CD4-positive, alpha-beta T cell treated with Interferon alpha-2 for 1 hour (primary cell): ENCODE measurements at regions not wholly inside any gene's neighbourhood (a gene's known extent, or its start where the extent isn't known, plus 50 kb on each side); places are given as distances from the start of the nearest gene placed in this dataset.
"Not testable (repeated sequence)": the region's sequence is repeated elsewhere in the genome, so short reads cannot be mapped to it uniquely, and the experiment has no call there.

Source experiments
- DNase-seq, 2 donors: peaks; one replicate each; pipeline ENCODE4 v3.0.0-alpha.2; 2020 to 2022

DNA sequence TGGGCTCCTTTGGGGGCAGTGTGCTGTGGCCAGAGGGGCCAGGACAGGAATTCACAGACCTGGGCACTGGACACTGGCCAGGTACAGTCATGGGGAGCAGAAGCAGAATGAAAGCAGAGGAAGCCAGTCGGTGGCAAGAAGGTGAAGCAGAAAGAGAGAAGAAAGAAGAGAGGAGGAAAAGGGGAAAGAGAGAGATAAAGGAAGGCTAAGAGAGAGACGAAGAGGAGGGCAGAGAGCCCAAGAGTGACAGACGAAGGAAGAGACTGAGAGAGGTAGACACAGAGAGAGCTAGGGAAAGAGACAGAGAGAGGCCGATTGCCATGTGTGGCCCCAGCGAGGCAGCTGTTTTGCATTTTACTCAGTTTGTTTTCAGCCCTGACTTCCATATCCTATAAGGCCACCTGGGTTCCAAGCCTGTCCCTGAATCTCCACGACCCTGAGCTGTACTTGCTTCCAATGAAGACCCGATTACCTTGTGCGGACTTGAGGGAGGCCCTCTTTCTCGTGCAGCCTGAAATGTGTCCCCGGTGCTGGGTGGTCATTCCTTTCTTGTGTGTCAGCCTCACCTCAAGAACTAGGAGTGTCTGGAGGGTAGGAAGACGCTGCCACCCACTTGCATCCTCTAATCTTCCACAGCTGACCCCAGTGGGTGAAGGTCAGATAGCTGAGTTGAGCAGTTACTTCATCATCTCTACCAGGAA, 73.9 kb downstream of the LSM3 start:
- no peak for DNase-seq

DNA sequence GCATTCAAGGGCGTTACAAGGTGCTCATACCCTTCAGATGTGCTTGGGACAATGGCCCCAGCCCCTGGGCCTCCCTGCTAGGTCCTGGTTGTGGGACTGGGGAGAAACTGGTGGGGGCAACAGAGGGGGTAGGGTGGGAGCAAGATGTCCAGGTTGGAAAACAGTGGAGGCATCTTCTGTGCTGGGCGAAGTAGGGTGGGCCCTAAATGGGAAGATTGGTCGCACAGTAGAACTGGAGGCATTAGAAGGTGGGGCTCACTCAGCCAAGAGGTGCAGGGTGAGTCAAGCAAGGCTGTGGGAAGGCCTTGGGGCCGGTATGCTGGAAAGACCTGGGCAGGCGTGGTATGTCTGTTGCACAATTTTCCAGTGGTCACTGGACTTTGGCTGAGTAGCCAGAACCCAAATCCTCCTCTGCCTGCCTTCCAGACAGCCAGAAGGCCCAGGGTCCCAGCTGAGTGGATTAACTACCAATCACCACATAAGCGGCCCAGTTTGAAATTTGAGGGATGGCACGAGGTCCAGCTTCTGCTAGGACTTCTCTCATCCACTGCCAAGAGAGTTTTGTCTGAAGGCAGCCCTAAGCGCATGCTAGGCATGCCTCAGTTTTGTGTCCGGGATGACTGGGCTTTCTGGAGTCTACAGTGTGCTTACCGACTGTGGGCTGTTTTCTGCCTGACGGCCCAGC, 74.5 kb downstream of the LSM3 start:
- no peak for DNase-seq

DNA sequence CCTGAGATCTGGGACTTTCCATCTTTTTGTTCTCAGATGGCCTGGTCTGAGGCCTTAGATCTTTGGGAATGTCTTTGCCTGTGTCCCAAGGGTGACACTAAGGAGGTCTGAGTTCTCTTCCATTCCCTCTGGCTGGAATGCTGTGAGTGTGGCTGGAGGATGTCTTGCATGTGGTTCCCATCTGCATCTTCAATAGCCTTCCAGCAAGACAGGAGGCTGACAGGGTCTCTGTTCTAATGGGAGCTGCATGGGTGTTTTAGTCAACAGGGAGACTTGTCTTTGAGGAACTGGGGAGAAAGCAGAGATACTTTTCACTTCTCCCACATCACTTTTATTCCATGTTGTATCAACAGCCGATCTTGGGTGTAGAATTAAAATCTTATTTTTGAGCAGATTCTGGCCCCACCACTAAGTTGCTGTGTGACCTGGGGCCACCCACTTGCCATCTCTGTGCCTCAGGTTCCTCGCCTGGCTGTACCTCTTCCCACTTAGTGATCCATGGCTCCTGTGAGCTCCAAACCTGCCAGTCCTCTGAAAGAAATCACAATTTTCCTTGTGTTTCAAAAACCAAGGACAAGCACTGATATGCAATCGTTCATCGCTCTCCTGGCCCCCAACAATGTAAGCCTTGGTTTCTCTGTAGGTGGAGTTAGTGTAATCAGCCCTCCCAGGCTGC, 75.2 kb downstream of the LSM3 start:
- DNase-seq, result no peak

DNA sequence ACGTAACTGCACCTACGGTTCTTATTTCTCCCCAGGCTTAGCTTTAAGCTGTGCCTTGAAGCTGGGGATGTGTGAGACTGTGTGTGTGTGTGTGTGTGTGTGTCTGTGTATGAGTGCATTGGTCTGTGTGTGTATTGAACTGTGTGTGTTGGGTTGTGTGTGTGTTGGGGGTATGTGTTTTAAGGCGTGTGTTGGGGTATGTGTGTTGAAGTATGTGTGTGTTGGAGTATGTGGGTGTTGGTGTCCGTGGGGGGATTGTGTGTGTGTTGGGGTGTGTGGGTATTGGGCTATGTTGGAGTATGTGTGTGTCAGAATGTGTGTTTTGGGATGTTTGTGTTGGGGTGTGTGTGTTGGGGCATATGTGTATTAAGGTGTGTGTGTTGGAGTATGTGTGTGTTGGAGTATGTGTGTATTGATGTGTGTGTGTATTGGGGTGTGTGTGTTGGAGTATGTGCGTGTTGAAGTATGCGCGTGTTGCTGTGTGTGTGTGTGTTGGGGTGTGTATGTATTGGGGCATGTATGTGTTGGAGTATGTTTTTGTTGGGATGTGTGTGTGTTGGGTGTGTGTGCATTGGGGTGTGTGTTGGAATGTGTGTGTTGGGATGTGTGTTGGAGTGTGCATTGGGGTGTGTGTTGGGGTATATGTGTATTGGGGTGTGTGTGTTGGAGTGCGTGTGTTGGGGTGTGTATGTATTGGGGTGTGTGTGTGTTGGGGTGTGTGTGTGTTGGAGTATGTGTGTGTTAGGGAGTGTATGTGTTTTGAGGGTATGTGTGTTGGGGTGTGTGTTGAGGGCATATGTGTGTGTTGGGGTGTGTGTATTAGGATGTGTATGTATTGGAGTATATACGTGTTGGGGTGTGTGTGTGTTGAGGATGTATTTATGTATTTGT, 76.4 kb downstream of the LSM3 start:
- no peak for DNase-seq

DNA sequence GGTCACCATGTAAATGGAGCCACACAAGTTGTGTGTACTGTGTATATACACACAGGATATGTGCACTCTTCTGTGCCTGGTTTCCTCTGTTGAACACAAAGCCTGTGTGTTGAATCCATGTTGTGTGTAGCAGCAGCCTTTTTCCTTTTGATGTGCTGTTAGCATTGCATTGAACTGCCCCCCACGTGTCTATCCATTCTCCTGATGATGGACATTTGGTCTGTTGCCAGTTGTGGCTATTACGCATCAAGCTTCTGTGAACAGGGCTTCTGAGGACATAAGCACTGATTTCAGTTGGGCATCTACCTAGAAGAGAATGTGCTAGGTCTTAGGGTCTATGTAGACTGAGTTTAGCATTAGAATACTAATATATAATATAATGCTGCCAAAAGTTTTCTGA, 77.4 kb downstream of the LSM3 start:
- no peak for DNase-seq

DNA sequence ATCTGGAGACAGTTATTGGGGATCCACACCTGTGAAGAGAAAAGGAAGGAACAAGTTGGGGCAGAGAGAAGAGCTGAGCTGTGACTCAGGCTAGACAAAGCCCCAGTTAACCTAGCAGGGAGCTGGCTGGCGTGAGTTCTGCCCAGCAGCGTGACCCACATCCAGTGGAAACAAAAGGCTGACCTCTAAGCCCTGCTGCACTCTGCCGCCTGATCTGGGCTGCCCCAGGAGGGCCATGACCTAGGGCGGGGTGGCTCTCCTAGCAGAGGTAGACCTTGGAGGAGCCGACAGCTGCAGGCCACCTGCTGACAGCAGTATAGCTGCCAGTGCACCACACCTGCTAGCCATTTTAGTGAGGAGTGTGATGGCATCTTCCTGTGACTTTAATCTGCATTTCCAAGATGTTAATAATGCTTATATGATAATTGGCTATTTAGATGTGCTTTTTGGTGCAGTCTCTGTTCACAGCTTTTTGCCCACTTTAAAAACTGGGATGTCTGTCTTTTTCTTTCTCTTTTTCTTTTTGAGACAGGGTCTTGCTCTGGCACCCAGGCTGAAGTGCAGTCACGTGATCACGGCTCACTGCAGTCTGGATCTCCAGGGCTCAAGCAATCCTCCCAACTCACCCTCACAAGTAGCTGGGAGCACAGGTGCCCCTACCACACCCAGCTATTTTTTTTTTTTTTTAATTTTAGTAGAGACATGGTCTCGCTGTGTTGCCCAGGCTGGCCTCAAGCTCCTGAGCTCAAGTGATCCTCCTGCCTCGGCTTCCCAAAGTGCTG, 78.1 kb downstream of the LSM3 start:
- no peak for DNase-seq

DNA sequence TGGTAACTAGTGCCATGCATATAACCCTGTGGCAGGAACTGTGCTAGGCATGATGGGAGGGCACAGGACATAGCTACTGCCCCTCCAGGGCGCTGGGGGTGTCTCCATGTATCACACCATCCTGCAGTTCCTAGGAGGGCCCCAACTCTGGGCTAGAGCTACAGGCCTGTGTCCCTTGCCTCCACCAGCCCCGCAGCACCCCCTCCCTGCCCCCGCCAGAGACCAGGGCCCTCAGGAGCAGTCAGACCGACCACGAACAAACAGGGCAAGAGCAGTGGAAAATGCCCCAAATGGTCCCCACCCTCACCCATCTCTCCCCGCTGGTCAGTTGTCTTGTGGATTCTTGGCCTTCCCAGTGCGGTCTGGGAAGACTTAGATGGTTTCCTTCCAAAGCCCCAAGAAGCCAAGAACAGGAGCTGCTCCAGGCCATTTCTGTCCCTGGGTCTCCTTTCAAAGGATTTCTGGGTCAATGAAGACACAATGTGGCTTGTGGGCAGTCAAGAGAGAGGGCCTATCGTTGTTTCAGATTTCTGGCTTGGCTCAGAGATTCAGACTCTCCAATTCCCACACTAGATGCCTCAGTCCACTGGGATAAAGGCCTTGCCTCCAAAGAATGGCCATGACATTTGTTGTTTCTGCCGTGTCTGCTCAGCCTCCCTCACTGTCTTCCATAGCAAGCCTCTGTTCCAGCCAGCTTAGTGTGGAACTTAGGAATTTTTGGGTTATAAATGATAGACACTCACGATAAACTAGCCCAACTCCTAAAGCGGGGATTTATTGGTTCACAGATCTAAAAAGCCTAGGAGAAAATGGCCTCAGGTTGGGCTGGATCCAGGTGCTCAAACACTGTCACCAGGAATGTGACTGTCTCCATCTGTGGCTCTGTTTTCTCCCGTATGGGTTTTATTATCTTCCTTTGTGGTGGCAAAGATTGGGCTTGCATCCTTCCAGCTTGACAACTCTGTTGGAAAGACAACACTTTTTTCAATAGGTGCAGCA, 80.6 kb downstream of the LSM3 start:
- no peak for DNase-seq

DNA sequence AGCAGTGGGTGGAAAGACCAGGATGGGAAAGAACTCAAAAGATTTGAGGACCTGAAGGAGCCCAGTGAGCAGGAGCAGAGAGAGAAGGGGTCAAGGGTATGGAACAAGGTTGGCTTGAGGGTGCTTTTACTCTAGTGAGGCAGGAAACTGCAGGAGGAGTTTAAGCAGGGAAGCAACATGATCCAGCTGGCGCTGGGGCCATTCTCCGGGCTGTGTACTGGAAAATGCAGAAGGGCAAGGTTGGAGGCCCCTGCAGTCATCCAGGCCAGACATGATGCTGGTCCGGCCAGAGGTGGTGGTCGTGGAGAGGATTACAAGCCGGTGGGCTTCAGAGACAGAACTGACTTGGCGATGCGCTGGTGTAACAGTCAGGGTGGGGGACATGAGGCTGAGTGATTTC, 81.8 kb downstream of the LSM3 start:
- no peak for DNase-seq

DNA sequence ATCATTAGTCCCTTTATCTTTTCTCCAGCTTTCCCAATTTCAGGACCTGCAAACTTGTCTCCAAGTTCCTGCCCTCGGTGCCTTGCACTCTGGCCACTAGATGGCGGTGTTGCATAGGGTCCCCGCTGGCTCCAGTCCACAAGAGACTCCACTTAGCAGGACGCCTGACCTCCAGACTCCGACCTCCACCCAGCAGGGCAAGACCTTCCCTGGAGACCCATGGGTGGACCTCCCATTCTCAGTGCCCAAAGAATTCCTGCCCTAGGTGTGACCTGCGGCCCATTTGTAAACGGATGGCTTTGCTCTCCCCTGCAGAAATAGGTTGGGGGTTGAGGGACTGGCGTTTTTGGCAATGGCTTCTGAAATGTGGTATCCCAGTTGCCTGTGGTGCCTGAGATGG, 82.6 kb downstream of the LSM3 start:
- peak; percentile 67 to 76 for DNase-seq

DNA sequence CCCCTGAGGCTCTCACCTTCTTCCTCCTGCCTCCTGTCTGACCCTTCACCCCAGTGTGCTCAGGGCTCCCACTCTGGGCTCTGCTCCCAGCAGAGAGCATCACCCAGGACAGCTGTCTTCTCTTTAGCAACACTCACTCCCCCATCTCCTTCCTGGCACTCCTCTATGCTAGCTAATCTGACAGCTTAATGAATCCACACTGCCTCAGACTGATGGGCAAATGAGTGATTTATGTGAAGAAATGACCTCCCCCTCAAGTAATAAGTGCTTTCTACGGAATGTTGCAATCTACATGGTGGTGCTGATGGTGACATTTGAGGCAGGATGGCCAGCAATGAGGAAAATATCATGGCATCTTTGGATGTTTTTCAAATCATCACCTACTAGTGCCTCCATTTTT, 83.6 kb downstream of the LSM3 start:
- DNase-seq, result no peak

DNA sequence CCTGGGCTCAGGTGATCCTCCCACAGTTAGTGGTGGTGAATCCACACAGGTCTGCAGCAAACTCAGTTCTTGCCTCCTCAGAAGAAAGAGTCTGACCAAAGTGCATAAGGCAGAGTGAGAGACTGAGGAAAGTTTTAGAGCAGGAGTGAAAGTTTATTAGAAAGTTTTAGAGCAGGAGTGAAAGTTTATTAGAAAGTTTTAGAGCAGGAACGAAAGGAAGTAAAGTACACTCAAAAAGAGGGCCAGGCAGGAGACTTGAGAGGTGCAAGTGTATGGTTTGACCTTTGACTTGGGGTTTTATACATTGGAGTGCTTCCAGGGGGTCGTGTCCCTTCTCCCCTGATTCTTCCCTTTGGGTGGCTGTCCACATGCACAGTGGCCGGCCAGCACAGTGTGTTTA, 84.2 kb downstream of the LSM3 start:
- DNase-seq, result no peak

DNA sequence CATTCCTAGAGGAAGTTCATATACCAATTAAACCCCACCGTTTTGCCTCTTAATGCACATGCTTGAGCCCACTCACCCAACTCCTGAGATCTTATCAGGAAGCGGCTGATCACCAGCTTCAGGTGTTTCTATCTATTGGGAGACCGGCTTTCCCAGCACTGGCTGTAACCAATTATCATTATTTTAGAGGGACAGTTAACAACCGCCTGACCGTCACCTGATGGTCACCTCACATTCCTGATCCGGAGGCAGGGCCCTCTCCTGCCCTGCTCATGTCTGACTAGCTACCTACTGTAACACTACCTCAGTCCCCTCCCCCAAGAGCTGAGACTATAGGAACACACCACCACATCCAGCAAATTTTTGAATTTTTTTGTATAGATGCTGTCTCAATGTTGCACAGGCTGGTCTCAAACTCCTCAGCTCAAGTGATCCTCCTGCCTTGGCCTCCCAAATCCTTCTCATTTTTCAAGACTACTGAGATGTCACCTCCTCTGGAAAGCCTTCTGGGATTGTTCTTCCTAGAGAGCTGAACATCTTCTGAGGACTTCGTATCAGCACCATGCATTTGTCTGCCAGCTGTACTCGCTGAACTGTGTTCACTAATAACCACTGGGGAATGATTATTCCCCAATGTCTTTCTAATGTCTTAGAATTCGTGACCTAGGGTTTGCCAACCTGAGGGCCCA, 84.8 kb downstream of the LSM3 start:
- no peak for DNase-seq

DNA sequence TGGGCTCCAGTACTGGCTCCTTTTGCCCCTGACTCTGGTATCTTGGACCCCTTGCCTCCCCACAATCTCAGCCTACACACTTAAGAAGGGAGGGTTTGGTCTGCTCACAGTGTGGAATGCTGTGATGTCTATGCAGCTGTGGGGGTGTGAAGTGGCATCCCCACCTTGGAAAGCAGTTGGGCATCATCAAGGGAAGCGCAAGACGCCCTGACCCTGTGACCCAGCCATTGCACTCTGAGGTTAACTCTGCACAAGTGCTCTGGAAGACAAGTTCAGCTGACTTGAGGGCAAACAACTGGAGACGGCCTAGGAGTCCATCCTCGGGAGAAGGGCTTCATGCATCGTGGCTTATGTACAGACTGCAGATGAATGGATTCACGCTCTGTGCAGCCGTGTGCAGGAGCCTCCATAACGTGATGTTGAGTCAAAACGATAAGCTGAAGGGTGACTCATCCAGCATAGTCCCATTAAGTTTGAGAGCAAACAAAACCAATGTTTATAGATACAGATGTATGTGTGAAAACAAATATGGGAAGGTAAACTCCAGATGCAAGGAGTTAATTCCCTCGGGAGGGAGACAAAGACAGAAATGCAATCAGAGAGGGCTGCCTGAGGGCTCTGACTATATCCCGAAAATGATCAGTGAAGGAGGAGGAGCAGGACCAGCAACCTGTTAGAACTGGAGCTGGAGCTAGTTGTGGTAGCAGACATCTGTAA, 86.8 kb downstream of the LSM3 start:
- DNase-seq, result no peak

DNA sequence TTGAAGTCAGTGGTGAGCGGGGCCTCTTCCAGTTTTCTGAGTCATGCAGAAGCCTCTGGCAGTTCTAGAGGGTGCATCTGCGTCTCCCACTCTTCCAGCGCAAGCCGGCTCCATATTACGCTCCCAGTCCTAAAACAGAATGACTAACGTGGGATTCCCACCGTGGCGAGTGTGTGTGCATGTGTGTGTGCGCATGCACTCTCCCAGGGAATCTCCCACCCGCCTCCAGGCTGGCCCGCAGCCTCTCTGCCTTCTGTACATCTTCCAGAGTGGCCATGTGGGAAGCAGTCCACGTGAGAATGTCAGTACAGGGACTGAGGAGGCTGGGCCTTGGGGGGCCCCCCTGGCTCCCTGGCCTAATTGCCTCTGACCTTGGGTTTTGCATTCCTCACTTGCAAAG, 87.7 kb downstream of the LSM3 start:
- DNase-seq, result no peak

DNA sequence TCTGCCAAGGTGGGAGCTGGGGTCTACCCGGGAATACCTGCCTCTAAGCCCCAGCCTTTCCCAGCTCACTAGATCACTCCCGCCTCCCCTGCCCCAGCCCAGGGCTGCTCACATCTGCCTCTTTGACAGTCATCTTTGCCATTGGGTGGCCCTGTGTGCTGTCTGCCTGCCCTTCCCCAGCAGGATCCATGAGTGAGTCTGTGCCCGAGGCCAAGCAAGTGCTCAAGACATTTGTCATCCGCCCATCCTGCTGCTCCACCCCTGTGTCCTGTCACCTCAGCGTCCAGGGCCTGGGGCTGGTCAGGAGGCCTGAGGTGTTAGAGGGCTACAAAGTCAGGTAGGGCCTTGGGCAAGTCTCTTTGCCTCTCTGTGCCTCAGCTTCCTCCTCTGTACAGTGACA, 89.4 kb downstream of the LSM3 start:
- no peak for DNase-seq

DNA sequence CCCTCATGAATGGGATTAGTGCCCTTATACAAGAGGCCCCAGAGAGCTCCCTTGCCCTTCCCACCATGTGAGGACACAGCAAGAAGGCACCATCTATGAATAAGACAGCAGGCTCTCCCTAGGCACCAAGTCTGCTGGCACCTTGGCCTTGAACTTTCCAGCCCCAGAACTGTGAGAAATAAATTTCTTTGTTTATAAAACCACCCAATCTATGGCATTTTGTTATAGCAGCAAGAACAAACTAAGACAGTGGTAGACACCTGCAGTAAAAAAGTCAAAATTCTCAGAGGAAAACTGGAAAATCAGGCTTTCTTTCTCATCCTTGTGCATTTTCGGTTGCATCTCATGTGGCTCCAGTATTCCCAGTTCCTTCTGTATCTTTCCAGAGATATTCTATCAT, 90.3 kb downstream of the LSM3 start:
- no peak for DNase-seq

DNA sequence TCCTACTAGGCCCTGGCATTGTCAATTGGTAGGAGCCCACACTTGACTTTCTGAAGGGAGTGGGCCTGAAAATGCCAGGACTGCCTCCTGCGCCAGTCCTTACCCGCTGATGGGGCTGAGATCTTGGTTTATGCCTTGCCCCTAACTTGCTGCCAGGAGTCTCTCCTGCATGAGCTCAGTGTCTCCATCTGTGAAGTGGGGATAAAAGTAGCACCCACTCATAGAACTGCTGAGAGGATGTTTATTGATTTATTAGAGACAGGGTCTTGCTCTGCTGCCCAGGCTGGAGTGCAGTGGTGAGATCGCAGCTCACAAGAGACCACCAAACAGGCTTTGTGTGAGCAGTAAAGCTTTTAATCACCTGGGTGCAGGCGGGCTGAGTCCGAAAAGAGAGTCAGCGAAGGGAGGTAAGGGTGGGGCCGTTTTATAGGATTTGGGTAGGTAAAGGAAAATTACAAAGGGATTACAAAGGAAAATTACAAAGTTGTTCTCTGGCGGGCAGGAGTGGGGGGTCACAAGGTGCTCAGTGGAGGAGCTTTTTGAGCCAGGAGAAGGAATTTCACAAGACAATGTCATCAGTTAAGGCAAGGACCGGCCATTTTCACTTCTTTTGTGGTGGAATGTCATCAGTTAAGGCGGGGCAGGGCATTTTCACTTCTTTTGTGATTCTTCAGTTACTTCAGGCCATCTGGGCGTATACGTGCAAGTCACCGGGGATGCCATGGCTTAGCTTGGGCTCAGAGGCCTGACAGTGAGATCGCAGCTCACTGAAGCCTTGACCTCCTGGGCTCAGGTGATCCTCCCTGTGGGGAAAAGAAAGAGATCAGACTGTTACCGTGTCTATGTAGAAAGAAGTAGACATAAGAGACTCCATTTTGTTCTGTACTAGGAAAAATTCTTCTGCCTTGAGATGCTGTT, 93.7 kb downstream of the LSM3 start:
- DNase-seq, result not testable (repeated sequence)

DNA sequence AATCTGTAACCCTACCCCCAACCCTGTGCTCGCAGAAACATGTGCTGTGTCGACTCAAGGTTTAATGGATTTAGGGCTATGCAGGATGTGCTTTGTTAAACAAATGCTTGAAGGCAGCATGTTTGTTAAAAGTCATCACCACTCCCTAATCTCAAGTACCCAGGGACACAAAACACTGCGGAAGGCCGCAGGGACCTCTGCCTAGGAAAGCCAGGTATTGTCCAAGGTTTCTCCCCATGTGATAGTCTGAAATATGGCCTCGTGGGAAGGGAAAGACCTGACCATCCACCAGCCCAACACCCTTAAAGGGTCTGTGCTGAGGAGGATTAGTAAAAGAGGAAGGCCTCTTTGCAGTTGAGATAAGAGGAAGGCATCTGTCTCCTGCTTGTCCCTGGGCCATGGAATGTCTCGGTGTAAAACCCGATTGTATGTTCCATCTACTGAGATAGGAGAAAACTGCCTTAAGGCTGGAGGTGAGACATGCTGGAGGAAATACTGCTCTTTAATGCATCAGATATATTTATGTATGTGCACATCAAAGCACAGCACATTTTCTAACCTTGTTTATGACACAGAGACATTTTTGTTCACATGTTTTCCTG, 94.4 kb downstream of the LSM3 start:
- DNase-seq, result not testable (repeated sequence)
